NB4 (cell line): ENCODE measurements at regions not wholly inside any gene's neighbourhood (a gene's known extent, or its start where the extent isn't known, plus 50 kb on each side); places are given as distances from the start of the nearest gene placed in this dataset.

Experiments
- DNase-seq: peaks from one replicate; pipeline ENCODE4 v3.0.0; 2010; ENCODE audit warnings: low read depth
- H3K4me3 ChIP-seq: one replicate; pipeline ENCODE4 v1.5.1; 2011; ENCODE audit warnings: mild to moderate bottlenecking, low read depth, low read length, moderate library complexity
- CTCF ChIP-seq: IDR thresholded peaks from one replicate; pipeline ENCODE4 v1.5.1; 2012; ENCODE audit warnings: low read depth, low read length
- MAX ChIP-seq: IDR thresholded peaks from 2 replicates; pipeline ENCODE4 v1.6.1; 2011; ENCODE audit warnings: low read depth, low read length
- MYC ChIP-seq: IDR thresholded peaks from 2 replicates; pipeline ENCODE4 v1.6.1; 2011; ENCODE audit warnings: low read depth, low read length
- POLR2A ChIP-seq: IDR thresholded peaks from 2 replicates; pipeline ENCODE4 v1.6.1; 2011; ENCODE audit warnings: mild to moderate bottlenecking; ENCODE audit not compliant: insufficient read length; ENCODE audit errors: extremely low read depth

DNA sequence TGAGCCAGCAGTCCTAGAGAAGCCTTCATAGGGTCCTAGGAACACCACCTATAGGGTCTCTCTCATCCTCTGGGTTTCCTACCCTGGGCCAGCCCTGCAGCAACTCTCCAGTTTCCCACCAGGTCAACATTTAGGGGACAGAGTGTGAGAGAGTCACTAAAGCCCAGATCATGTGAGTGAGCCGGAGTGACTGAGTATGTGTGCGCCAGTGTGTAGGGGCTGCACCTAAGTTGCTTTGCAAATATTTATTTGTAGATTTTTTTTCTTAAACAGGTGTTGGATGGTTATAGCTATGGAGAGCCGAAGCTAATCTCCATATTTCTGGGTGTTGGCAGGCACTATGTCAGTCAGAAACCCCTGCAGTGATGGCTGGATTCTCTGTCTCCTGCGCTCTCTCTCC, 232.5 kb upstream of the NCAM1 start:
- no peak for DNase-seq
- no peak for TF ChIP-seq CTCF
- no peak for TF ChIP-seq MAX
- no peak for TF ChIP-seq MYC
- TF ChIP-seq POLR2A: no peak
- no peak overlapping the region for H3K4me3 ChIP-seq

- DNase-seq: no peak
- no peak for TF ChIP-seq MYC
- TF ChIP-seq MAX: no peak
- TF ChIP-seq CTCF: no peak
- TF ChIP-seq POLR2A: no peak
- no peak overlapping the region for H3K4me3 ChIP-seq
Observed at GRCh38 chr11:112730591-112730990, 230.6 kb upstream of the NCAM1 start.

DNA sequence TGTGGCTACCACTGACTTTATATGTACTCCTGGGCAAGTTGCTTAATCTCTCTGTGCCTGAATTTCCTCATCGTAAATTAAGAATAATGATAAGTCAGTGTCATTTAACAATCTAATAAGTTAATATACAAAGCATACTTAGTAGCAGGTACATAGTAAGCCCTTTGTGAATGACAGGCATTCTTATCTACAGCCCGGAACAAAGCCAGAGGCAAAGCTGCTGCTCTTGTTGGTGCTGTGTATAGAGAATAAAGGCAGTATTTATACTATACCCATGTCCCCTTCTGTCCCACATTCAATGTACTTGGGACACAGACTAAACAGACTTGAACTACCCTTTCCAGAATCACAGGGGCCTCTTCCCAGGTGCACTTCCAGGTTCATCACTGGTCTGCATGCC, 229.7 kb upstream of the NCAM1 start:
- TF ChIP-seq MYC (no peak), MAX (no peak), CTCF (no peak), POLR2A (no peak)
- no peak for DNase-seq
- no peak overlapping the region for H3K4me3 ChIP-seq

- TF ChIP-seq CTCF (no peak), MAX (no peak)
- no peak overlapping the region for H3K4me3 ChIP-seq
- DNase-seq: no peak
Observed at GRCh38 chr11:112732031-112732430, 229.2 kb upstream of the NCAM1 start.

DNA sequence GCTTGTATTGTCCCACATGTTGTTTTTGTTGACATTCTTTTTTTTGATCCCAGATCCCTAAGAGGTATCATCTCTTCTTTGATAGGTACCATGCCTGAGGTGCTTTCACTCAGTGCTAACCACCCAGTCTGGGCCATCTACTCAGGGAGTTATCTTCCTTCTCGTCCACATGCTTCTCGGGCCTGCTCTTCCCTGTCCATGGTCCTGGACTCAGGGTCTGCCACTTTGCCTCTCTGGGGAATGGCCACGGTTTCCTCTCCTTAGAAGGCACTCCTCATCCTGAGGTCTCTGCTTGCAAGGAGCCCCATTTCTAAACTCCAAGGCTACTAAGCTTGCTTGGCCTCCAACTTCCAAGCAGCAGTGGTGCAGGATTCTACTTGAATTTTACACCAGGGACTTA, 227.0 kb upstream of the NCAM1 start:
- DNase-seq: peak; percentile 47
- TF ChIP-seq CTCF (no peak), MYC (peak; percentile 25; the same call in 1 of the 2 replicates), POLR2A (no peak), MAX (peak; percentile 78; the same call in 1 of the 2 replicates)
- H3K4me3 ChIP-seq: no peak overlapping the region

DNA sequence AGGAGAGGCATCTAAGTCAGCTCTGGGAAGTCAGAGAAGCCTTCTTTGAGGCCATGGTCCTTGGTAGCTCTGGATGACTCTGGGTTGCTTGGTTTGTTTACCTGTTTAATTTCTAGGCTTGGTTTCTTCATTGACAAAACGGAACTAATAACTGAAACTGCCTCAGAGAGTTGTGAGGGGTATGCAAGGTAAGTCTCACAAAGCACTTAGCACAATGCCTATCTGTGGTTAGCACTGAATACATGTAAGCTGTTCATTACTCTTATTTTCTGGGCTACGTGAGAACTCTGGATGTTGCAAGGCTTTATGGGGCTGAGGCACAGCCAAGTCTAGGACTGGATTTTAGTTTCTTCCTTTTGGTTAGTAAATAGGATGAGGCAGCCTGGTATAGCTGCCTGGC, 225.8 kb upstream of the NCAM1 start:
- H3K4me3 ChIP-seq: no peak overlapping the region

More for the DNA sequence above, 225.8 kb upstream of the NCAM1 start:
- TF ChIP-seq MAX (no peak), MYC (no peak), CTCF (no peak), POLR2A (no peak)
- DNase-seq: no peak
